ENCODE measurements at regions not wholly inside any gene's neighbourhood (a gene's known extent, or its start where the extent isn't known, plus 50 kb on each side); places are given as distances from the start of the nearest gene placed in this dataset.

- no peak for TF ChIP-seq CTCF (IDR thresholded peaks at IDR 0.05; ENCODE audit: low read depth, low read length, missing control alignments)
- no peak for DNase-seq (ENCODE audit: extremely low read depth, low read depth)
- no peak overlapping the region for H3K4me3 ChIP-seq (replicated peaks; ENCODE audit: low read depth, low read length)
Measured at GRCh38 chr18:72470391-72470790, 73.8 kb downstream of the CBLN2 start.

- TF ChIP-seq CTCF (IDR thresholded peaks at IDR 0.05; ENCODE audit: low read depth, low read length, missing control alignments) = no peak
- no peak overlapping the region for H3K4me3 ChIP-seq (replicated peaks; ENCODE audit: low read depth, low read length)
- DNase-seq (ENCODE audit: extremely low read depth, low read depth) = no peak
Measured at GRCh38 chr18:72468021-72468710, 76.0 kb downstream of the CBLN2 start.

GRCh38 chr18:72460210-72460680, 83.9 kb downstream of the CBLN2 start:
- no peak for DNase-seq (ENCODE audit: extremely low read depth, low read depth)
- H3K4me3 ChIP-seq (replicated peaks; ENCODE audit: low read depth, low read length) = no peak overlapping the region

GRCh38 chr18:72458271-72458670, 85.9 kb downstream of the CBLN2 start:
- TF ChIP-seq CTCF (IDR thresholded peaks at IDR 0.05; ENCODE audit: low read depth, low read length, missing control alignments) = no peak
- H3K4me3 ChIP-seq (replicated peaks; ENCODE audit: low read depth, low read length) = no peak overlapping the region
- DNase-seq (ENCODE audit: extremely low read depth, low read depth) = no peak

More at GRCh38 chr18:72460210-72460680, 83.9 kb downstream of the CBLN2 start:
- no peak for TF ChIP-seq CTCF (IDR thresholded peaks at IDR 0.05; ENCODE audit: low read depth, low read length, missing control alignments)

- TF ChIP-seq CTCF (IDR thresholded peaks at IDR 0.05; ENCODE audit: low read depth, low read length, missing control alignments) = no peak
- H3K4me3 ChIP-seq (replicated peaks; ENCODE audit: low read depth, low read length) = no peak overlapping the region
- DNase-seq (ENCODE audit: extremely low read depth, low read depth) = no peak
Measured at GRCh38 chr18:72456802-72457201, 87.3 kb downstream of the CBLN2 start.

GRCh38 chr18:72452328-72452727, 91.8 kb downstream of the CBLN2 start:
- DNase-seq (ENCODE audit: extremely low read depth, low read depth) = no peak
- no peak overlapping the region for H3K4me3 ChIP-seq (replicated peaks; ENCODE audit: low read depth, low read length)
- TF ChIP-seq CTCF (IDR thresholded peaks at IDR 0.05; ENCODE audit: low read depth, low read length, missing control alignments) = no peak

GRCh38 chr18:72444798-72445155, 99.4 kb downstream of the CBLN2 start:
- H3K4me3 ChIP-seq (replicated peaks; ENCODE audit: low read depth, low read length) = no peak overlapping the region
- no peak for DNase-seq (ENCODE audit: extremely low read depth, low read depth)
- no peak for TF ChIP-seq CTCF (IDR thresholded peaks at IDR 0.05; ENCODE audit: low read depth, low read length, missing control alignments)
